Activated CD8-positive, alpha-beta T cell treated with anti-CD3 and anti-CD28 coated beads for 36 hours (primary cell): ENCODE measurements at regions not wholly inside any gene's neighbourhood (a gene's known extent, or its start where the extent isn't known, plus 50 kb on each side); places are given as distances from the start of the nearest gene placed in this dataset.

Experiments
- ATAC-seq: fragments of 200-7000 bp; cut with Tn5 transposase; one replicate; pipeline ENCODE4 v1.10.0; 2021; ENCODE audit warnings: mild to moderate bottlenecking, moderate library complexity
- CTCF ChIA-PET: fragments of 350-600 bp; sonication (Branson Sonifier 250); formaldehyde crosslinking; loops from one replicate; lab custom pipeline; 2021; ENCODE audit warnings: antibody characterized with exemption; lab: Charles Lee
- POLR2A ChIA-PET: fragments of 350-600 bp; sonication (Branson Sonifier 250); formaldehyde crosslinking; loops from one replicate; lab custom pipeline; 2021; ENCODE audit warnings: antibody characterized with exemption; lab: Charles Lee
- DNase-seq: peaks from one replicate; pipeline ENCODE4 v3.0.0-alpha.2; 2020
- H3K27ac Mint-ChIP-seq: one replicate; pipeline ENCODE4 v1.8.0; 2021; ENCODE audit warnings: mild to moderate bottlenecking, mixed read lengths
- H3K27me3 Mint-ChIP-seq: one replicate; pipeline ENCODE4 v1.8.0; 2021; ENCODE audit warnings: mixed read lengths
- H3K36me3 Mint-ChIP-seq: one replicate; pipeline ENCODE4 v1.8.0; 2021; ENCODE audit warnings: low read depth, mixed read lengths
- H3K4me1 Mint-ChIP-seq: one replicate; pipeline ENCODE4 v1.8.0; 2021; ENCODE audit warnings: low read depth, mixed read lengths
- H3K4me3 Mint-ChIP-seq: one replicate; pipeline ENCODE4 v1.8.0; 2021; ENCODE audit warnings: mild to moderate bottlenecking, moderate library complexity, mixed read lengths
- H3K9me3 Mint-ChIP-seq: one replicate; pipeline ENCODE4 v1.8.0; 2021; ENCODE audit warnings: mixed read lengths
- CTCF ChIP-seq: fragments of 200-600 bp; IDR thresholded peaks from one replicate; pipeline ENCODE4 v1.8.0; 2022; ENCODE audit warnings: antibody characterized with exemption, mild to moderate bottlenecking
- intact Hi-C: fragments of 100-400 bp; cut with micrococcal nuclease; formaldehyde crosslinking; loops from one replicate; pipeline ENCODE4 v1.10.0; 2022

- no peak overlapping the region for H3K4me3 Mint-ChIP-seq
- no peaks in the 10 kb centered on the region for H3K27me3 Mint-ChIP-seq
- no peak for ATAC-seq
- peak; percentile 1 for DNase-seq
- peak overlapping the region; percentile 6 for H3K27ac Mint-ChIP-seq
- H3K36me3 Mint-ChIP-seq, result no peaks in the 10 kb centered on the region
- no peaks in the 10 kb centered on the region for H3K9me3 Mint-ChIP-seq
- POLR2A ChIA-PET, result no interaction called here
- no peak for TF ChIP-seq CTCF
- intact Hi-C loops, result loop anchor here (10.0 kb wide), 2 partner anchors 149 to 281 kb away; partner anchors contain the start of gene IER5L
- H3K4me1 Mint-ChIP-seq, result peaks cover 35% of the 10 kb centered on the region
- CTCF ChIA-PET, result interaction anchor here (1.0 to 5.6 kb wide), 3 partner anchors 150 to 283 kb away, joined by 3 to 26 read pairs (median 3); no protein-coding TSS in a partner anchor
Measured at GRCh38 chr9:129323376-129323998, 145.4 kb upstream of the IER5L start.

- H3K36me3 Mint-ChIP-seq, result no peaks in the 10 kb centered on the region
- ChIA-PET CTCF (interaction anchor here (0.7 to 5.6 kb wide), 5 partner anchors 8 to 284 kb away, joined by 3 to 26 read pairs (median 3); no protein-coding TSS in a partner anchor), POLR2A (no interaction called here)
- H3K4me3 Mint-ChIP-seq, result no peak overlapping the region
- H3K27me3 Mint-ChIP-seq, result no peaks in the 10 kb centered on the region
- TF ChIP-seq CTCF, result no peak
- ATAC-seq (no peak), DNase-seq (peak; percentile 0)
- H3K27ac Mint-ChIP-seq, result no peak overlapping the region
- H3K4me1 Mint-ChIP-seq, result peaks cover 29% of the 10 kb centered on the region
- intact Hi-C loops, result loop anchor here (10.0 kb wide), 2 partner anchors 148 to 282 kb away; partner anchors contain the start of gene IER5L
- no peaks in the 10 kb centered on the region for H3K9me3 Mint-ChIP-seq
Measured at GRCh38 chr9:129322641-129323375, 144.7 kb upstream of the IER5L start.

- ATAC-seq (no peak), DNase-seq (peak; percentile 4)
- Mint-ChIP-seq H3K9me3 (no peaks in the 10 kb centered on the region), H3K4me3 (no peak overlapping the region), H3K4me1 (peaks cover 26% of the 10 kb centered on the region), H3K27me3 (no peaks in the 10 kb centered on the region), H3K36me3 (no peaks in the 10 kb centered on the region), H3K27ac (no peak overlapping the region)
- CTCF ChIA-PET, result interaction anchor here (0.7 to 5.6 kb wide), 7 partner anchors 8 to 287 kb away, joined by 3 to 26 read pairs (median 3); no protein-coding TSS in a partner anchor
- TF ChIP-seq CTCF, result no peak
- intact Hi-C loops, result loop anchor here (10.0 kb wide), 2 partner anchors 147 to 283 kb away; partner anchors contain the start of gene IER5L
- POLR2A ChIA-PET, result interaction anchor here (0.5 to 2.8 kb wide), 2 partner anchors 12 to 211 kb away, joined by 4 to 14 read pairs; partner anchors contain the start of gene PTPA
Measured at GRCh38 chr9:129322022-129322621, 144.1 kb upstream of the IER5L start.

- TF ChIP-seq CTCF, result no peak
- no peak for ATAC-seq
- ChIA-PET POLR2A (interaction anchor here (0.5 to 2.8 kb wide), 3 partner anchors 13 to 210 kb away, joined by 4 to 14 read pairs (median 8); partner anchors contain the start of gene PTPA), CTCF (interaction anchor here (0.7 to 5.6 kb wide), 9 partner anchors 9 to 290 kb away, joined by 3 to 26 read pairs (median 4); no protein-coding TSS in a partner anchor)
- Mint-ChIP-seq H3K27ac (no peak overlapping the region), H3K4me3 (peak overlapping the region; percentile 41), H3K27me3 (no peaks in the 10 kb centered on the region), H3K4me1 (peaks cover 26% of the 10 kb centered on the region), H3K36me3 (no peaks in the 10 kb centered on the region), H3K9me3 (no peaks in the 10 kb centered on the region)
- intact Hi-C loops, result loop anchor here (10.0 kb wide), 2 partner anchors 147 to 283 kb away; partner anchors contain the start of gene IER5L
- peak; percentile 1 for DNase-seq
Measured at GRCh38 chr9:129321286-129322021, 143.4 kb upstream of the IER5L start.
